ENCODE measurements at regions not wholly inside any gene's neighbourhood (a gene's known extent, or its start where the extent isn't known, plus 50 kb on each side); places are given as distances from the start of the nearest gene placed in this dataset.
"Not testable (repeated sequence)": the region's sequence is repeated elsewhere in the genome, so short reads cannot be mapped to it uniquely, and the experiment has no call there.

- no peak for DNase-seq
Observed at GRCh38 chr9:135300346-135301141, 179.0 kb upstream of the PPP1R26 start.

- no peak for DNase-seq
Observed at GRCh38 chr9:135301271-135302263, 178.0 kb upstream of the PPP1R26 start.

GRCh38 chr9:135302329-135303279 lies 177.0 kb upstream of the PPP1R26 start:
- no peak for DNase-seq

GRCh38 chr9:135303280-135303647 lies 176.3 kb upstream of the PPP1R26 start:
- DNase-seq, result no peak

GRCh38 chr9:135303865-135304499 lies 175.6 kb upstream of the PPP1R26 start:
- no peak for DNase-seq

GRCh38 chr9:135304886-135305285 lies 174.7 kb upstream of the PPP1R26 start:
- DNase-seq, result no peak

- DNase-seq, result no peak
Observed at GRCh38 chr9:135305546-135306180, 173.9 kb upstream of the PPP1R26 start.

- no peak for DNase-seq
Observed at GRCh38 chr9:135306699-135307098, 172.9 kb upstream of the PPP1R26 start.

- DNase-seq, result no peak
Observed at GRCh38 chr9:135307300-135307699, 172.3 kb upstream of the PPP1R26 start.

GRCh38 chr9:135307919-135308318 lies 171.7 kb upstream of the PPP1R26 start:
- not testable (repeated sequence) for DNase-seq

GRCh38 chr9:135308821-135309762 lies 170.5 kb upstream of the PPP1R26 start:
- no peak for DNase-seq

- no peak for DNase-seq
Observed at GRCh38 chr9:135309763-135310125, 169.8 kb upstream of the PPP1R26 start.

- DNase-seq, result no peak
Observed at GRCh38 chr9:135310134-135310533, 169.4 kb upstream of the PPP1R26 start.

GRCh38 chr9:135315572-135315971 lies 164.0 kb upstream of the PPP1R26 start:
- no peak for DNase-seq

- no peak for DNase-seq
Observed at GRCh38 chr9:135320331-135320730, 159.3 kb upstream of the PPP1R26 start.

- DNase-seq, result no peak
Observed at GRCh38 chr9:135320943-135321342, 158.6 kb upstream of the PPP1R26 start.

- DNase-seq, result no peak
Observed at GRCh38 chr9:135321580-135321979, 158.0 kb upstream of the PPP1R26 start.

- DNase-seq, result no peak
Observed at GRCh38 chr9:135324329-135324728, 155.3 kb upstream of the PPP1R26 start.

- no peak for DNase-seq
Observed at GRCh38 chr9:135326141-135326540, 153.4 kb upstream of the PPP1R26 start.

GRCh38 chr9:135326633-135327152 lies 152.9 kb upstream of the PPP1R26 start:
- DNase-seq, result no peak
